Fibroblast of skin of left quadriceps (primary cell): ENCODE measurements at regions not wholly inside any gene's neighbourhood (a gene's known extent, or its start where the extent isn't known, plus 50 kb on each side); places are given as distances from the start of the nearest gene placed in this dataset.
A peak's percentile ranks its signal among the peaks of the same experiment; 100 is the strongest.

ENCODE experiments used
- DNase-seq, 2 experiments: peaks; one replicate each; pipeline ENCODE4 v3.0.0-alpha.2; 2013; ENCODE audit warnings: low read depth in 2 of 2

GRCh38 chr4:181933471-181933870, 309.7 kb upstream of the TENM3 start:
- no peak for DNase-seq

- DNase-seq: no peak
Measured at GRCh38 chr4:181938631-181939030, 304.6 kb upstream of the TENM3 start.

GRCh38 chr4:181939199-181939945, 303.8 kb upstream of the TENM3 start:
- DNase-seq: peak; percentile 34

- no peak for DNase-seq
Measured at GRCh38 chr4:181944527-181944926, 298.7 kb upstream of the TENM3 start.

- no peak for DNase-seq
Measured at GRCh38 chr4:181946902-181947301, 296.3 kb upstream of the TENM3 start.

- no peak for DNase-seq
Measured at GRCh38 chr4:181948839-181949382, 294.3 kb upstream of the TENM3 start.

- no peak for DNase-seq
Measured at GRCh38 chr4:181949704-181950312, 293.4 kb upstream of the TENM3 start.

- DNase-seq: no peak
Measured at GRCh38 chr4:181950372-181951127, 292.7 kb upstream of the TENM3 start.

GRCh38 chr4:181951265-181951664, 291.9 kb upstream of the TENM3 start:
- DNase-seq: no peak

GRCh38 chr4:181952478-181952877, 290.7 kb upstream of the TENM3 start:
- peak; percentile 85 to 88 for DNase-seq

- DNase-seq: peak; percentile 89 to 90
Measured at GRCh38 chr4:181956512-181956911, 286.7 kb upstream of the TENM3 start.

- peak; percentile 92 for DNase-seq
Measured at GRCh38 chr4:181957088-181957487, 286.1 kb upstream of the TENM3 start.

GRCh38 chr4:181958446-181958845, 284.8 kb upstream of the TENM3 start:
- DNase-seq: peak in 1 of 2 experiments; percentile 44

- DNase-seq: peak; percentile 70 to 73
Measured at GRCh38 chr4:181959121-181959520, 284.1 kb upstream of the TENM3 start.

GRCh38 chr4:181960384-181960783, 282.8 kb upstream of the TENM3 start:
- no peak for DNase-seq

- no peak for DNase-seq
Measured at GRCh38 chr4:181962321-181962720, 280.9 kb upstream of the TENM3 start.

- no peak for DNase-seq
Measured at GRCh38 chr4:181964731-181965130, 278.5 kb upstream of the TENM3 start.

- no peak for DNase-seq
Measured at GRCh38 chr4:181966104-181966551, 277.1 kb upstream of the TENM3 start.

GRCh38 chr4:181967401-181967800, 275.8 kb upstream of the TENM3 start:
- no peak for DNase-seq

GRCh38 chr4:181968371-181968770, 274.8 kb upstream of the TENM3 start:
- DNase-seq: peak; percentile 75

GRCh38 chr4:181969151-181969550, 274.1 kb upstream of the TENM3 start:
- no peak for DNase-seq

GRCh38 chr4:181970366-181970765, 272.8 kb upstream of the TENM3 start:
- no peak for DNase-seq
